HG03159 (cell line): ENCODE measurements at regions not wholly inside any gene's neighbourhood (a gene's known extent, or its start where the extent isn't known, plus 50 kb on each side); places are given as distances from the start of the nearest gene placed in this dataset.
A peak's percentile ranks its signal among the peaks of the same experiment; 100 is the strongest.

ENCODE experiments used
- ATAC-seq: cut with Tn5 transposase; IDR thresholded peaks from one replicate; pipeline ENCODE4 v1.9.1; 2021; ENCODE audit warnings: mild to moderate bottlenecking, moderate library complexity; ENCODE audit not compliant: unreplicated experiment

DNA sequence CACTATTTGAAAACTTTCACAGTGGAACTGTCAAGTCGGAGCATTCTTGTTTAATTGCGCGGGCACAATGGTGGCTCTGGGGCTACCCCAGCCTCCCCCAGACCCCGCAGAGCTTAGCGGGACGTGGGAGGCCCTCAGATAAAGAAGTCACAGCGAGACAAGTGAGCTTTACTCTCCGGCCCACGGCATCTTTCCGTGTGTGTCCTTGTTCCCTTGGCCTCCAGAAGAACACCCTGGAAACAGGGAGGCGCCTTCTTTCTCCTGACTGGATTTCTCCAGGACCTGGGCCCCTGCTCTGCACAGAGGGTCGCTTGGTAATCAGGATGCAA is 382.8 kb downstream of the RRAGC start:
- ATAC-seq, result no peak

DNA sequence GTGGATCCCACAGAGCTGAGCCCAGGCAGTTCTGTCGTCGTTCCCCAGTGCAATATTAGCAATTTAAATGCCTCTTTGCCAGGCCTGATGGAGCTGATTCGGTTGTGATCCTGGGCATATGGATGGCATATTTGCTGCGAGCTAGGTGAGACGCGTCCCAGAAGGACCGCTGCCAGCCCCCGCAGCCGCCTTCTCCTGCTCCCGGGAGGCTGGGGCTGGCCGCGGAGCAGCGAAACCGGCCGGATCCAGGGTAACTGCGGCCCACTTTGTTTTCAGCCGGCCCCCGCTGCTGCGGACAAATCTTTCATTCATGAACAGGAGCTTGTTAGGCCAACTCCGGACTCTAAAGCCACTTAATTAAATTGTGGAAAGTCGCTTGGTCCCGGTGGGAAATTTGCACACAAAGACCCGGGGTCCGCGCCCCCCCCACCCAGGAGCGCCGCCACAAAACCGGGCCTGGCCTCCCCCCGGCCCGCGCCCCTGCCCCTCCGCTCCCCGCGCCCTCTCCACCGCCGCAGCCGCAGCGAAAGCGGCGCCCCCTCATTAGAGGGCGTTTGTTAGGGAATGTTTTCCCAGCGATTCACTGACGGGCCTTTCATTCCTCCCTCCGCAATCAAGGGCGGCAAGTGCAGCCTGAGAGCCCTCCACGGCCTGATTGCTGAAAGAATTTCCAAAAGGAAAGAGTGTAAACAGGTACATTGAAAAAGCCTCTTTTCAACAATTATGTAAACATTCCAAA is 383.3 kb downstream of the RRAGC start:
- no peak for ATAC-seq

DNA sequence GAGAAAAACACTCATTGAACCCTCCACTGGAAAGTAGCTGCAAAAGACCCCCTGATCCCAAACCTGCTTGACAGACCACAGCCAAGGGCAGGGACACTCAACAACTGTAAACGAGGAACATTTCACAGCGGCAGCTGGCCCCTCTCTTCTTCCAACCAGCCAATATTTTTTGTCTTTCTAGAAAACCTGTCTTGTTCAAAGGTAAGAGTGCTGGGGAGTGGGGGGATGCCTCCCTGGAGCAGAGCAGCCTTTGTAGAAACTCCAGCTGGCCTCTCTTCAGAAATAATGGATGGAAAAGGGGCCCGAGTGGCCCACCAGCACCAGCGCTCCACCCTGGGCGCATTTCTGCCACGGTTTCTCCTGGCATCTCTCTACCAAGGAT is 384.0 kb downstream of the RRAGC start:
- peak; percentile 8 for ATAC-seq

DNA sequence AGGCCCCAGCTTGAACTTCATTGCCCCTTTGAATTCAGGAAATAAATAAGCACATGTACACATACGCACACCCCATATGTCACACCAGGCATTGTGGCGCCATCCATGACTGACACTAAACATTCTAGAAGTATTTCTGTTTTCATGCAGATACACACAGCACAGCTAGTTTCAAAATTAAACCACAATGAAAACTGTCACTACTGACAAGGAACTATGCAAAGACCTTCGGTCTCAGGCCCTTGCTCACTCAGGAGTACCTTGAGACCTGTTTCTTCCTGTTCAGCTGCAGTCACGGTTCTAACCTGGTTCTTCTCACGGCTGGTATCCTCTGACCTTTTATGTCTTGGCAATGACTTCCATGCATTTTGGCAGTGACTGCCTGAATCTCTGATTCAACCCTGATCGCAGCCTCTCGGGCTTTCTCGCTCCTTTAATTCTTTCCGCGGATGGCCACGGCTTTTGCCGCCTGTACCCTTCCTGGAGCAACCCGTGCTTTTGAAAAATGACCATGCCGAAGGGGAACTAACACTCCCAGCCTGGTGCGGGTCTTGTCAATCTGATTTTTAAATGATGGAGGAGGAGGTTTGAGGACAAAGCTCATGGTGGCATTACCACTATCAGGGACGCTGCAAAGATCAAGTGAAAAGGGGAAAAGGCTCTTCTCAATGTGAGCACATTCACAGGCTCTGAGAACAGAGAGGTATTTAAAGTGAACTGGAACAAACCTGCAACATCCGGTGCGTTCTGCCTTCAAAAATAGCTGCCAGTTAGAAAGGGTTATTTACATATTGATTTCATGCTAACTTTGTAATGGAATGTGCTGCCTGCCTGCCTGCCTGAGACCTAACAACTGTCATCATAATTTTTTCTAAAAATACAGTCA is 384.6 kb downstream of the RRAGC start:
- ATAC-seq, result peak; percentile 85

DNA sequence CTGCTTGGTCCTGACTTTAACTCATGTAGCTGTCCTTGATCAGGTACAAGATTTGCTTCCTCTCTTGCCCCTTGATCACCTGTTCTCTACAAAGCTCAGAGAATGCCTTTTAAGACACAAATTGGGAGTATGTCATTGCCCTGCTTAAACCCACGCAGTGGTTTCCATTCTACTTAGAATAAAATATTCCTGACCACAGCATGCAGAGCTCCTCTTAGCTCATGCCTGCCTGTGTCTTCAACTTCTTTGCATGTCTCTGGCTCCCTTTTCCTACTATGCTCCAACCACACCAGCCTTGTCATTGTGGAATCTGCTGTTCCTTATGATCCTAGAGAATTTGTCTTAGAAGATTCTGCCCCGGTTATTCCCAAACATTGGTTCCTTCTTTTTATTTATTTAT is 393.1 kb downstream of the RRAGC start:
- ATAC-seq, result no peak

DNA sequence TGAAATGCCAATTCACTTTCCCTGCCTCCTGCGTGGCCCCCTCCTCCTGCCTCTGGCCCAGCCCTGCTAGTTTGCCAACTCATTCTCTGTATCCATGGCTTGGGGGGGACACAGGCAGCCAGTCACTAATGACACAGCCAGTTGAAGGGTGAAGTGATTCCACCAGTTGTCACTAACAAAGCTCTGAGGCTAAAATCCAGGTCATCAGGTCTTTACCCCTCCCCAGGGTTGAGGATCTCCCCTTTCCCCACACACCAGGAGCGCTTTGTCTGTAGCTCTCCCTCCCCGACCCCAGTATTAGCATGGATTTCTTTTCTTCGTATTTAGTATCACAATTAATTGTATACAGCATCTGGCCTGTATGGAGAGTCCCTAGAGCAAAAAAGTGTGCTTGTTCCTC is 394.1 kb downstream of the RRAGC start:
- no peak for ATAC-seq

DNA sequence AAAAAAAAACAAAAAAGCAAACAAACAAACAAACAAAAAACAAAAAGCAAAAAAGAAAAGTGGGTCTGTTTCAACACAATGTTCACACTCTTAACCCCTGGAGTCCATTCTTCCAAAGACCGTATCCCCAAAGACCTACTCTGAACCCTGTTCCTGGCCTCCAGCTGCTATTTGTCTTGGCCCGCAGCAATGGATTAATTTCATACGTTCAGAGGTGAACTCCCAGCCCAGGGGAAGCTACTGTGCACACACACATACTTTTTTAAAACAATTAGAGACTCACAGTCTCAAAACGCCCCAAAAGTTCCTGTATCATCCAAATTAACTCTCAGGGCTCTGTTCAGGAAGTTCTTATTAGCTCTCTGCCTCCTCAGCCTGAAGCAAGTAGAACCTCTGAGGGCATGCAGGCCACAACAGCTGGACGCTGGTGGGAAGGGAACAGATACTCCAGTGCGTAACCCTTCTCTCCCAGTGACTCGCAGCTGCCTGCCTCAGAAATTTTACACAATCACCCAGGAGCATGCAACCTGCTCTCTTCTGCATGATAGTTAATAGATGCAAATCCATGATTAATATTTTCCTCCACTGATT is 395.4 kb downstream of the RRAGC start:
- no peak for ATAC-seq

DNA sequence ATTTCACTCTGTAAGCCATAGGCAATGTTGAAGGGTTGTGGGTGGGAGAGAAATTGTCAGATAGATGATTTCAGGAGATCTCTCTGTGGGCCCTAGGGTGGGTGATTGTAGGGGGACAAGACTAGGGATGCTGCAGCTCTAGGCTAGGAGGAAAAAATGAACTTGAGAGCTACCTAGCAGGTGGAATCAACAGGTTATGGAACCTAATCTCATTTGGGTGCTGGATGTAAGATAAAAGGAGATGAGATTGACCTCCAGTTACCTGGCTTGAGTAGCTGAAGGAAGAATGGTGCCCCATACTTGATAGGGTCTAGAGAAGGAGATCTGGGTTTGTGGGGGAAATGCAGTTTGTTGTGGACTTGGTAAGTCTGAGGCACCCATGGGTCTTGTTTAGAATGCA is 396.5 kb downstream of the RRAGC start:
- ATAC-seq, result no peak

DNA sequence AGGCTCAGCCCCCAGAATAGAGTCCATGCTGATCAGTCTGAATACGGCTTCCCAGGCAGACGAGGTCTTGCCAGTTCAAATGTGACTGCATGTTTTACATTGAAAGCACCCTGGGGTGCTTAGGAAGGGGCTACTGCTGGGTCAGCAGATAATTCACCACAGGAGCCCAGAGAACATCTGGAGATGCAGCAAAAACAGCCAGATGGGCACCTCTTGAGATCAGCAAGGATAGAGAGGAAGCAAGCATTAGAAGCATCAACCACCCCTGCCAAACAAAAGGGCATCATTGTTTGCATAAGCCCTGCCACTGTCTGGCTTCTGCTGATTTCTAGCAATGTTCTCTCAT is 403.1 kb downstream of the RRAGC start:
- ATAC-seq, result no peak

DNA sequence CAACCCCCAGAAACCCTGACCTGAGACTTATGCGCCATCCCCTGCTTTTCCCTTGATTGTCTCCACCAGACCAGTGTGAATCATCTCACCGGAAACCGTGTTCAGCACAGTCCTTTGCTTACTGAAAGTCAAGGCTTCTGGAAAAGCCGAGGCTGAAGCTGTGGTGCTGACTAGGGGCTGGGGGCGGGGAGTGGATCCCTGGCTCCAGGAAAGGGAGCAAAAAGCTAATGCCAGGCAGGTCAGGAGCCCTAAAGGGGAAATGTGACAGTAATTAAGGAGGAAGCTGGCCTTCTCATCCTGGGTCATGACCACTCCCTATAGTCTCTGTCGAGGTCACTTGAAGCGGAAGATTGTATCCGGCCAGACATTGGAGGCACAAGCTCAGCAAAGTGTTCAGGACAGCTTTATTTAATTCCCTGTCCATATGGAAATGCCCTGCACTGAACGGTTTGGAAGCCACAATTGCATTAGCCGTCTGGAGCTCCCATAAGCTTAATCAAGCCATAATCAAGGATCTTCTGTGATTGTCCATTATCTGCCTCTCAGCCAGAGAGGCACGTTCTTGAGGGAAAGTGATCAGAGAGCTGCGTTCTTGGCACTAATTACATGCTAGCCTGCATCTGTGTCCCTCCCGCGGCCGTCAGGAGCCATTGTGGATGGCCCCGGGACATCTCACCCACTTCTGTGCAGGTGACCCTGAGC is 403.6 kb downstream of the RRAGC start:
- no peak for ATAC-seq

DNA sequence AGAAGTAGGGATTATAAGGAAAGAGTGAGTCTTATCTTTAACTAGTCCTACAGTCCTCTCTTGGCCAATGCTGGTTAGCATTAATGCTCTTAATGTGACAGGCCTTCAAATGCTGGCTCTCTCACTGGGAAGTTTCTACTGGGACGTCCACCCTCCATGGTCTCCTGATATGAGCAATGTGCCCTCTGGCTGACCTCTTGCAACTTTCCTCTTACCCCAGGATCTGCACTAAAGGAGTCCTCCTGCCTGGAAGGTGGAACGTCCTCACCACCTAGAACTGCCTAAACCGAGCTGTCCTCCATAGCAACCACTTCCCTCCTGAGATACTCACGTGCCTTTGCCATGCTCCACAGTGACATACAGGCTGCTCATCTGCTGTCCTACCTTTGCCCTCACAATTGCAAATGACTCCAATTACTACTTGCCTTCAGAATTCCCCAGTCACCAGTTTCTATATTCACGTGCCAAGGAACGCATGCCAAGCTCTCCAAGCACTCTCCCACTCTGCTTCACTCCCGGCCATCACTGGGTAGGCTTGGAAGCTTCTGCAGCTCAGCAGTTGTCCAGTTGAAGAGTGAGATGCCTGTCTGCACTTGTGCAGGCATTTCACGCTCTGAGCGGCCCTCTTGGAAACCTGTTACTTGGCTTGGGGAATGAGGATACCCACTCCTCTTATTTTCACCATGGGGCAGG is 404.7 kb downstream of the RRAGC start:
- no peak for ATAC-seq

DNA sequence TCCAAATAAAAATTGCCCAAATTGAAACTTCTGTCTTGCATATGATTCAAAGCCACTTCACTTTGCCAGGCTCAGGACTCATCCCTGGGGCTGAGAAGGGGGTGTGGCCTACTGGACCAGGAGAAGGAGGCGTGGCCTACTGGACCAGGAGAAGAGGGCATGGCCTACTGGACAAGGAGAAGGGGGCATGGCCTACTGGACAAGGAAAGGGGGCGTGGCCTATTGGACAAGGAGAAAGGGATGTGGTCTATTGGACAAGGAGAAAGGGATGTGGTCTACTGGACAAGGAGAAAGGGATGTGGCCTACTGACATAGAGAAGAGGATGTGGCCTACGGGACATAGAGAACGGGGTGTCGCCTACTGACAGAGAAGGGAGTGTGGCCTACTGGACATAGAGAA is 405.3 kb downstream of the RRAGC start:
- ATAC-seq, result no peak

DNA sequence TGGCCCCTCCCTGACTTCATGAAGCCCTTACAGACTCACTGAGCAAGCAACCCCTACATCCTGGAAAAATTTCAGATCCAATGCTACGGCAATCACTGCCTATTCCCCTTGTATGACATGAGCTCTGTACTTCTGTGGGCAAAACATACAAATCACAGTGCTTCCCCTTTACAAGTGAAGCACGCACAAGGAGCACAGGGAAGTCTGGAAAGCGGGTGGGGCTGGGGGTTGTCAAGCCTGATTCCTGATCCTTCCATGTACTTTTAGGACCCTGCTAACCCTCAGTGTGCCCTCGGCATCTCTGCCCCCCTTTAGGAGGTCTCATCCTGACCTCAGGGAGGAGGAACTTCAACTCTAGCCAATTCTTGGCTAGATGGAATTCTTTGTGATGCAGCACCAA is 405.7 kb upstream of the POU3F1 start:
- no peak for ATAC-seq

DNA sequence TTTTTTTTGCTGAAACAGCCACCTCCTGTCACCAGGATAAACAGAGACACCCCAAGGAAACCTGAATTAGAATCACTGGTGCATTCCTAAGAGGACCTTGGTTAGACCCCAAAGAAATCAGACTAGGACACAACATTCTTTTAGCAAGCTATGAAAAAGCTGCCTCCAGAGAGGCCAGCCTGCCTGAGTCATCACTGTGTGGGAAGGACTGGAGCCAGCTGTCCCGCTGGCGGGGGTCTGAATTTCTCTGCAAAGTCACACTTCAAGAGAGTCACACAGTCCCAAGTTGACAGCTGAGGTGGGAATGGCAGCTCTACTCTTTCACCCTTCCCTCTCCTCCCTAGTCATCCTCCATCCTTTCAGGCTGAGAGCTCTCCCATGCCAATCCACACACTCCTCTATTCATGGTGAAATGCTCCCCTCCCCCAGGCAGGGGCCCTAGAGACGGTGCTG is 405.0 kb upstream of the POU3F1 start:
- ATAC-seq, result no peak

DNA sequence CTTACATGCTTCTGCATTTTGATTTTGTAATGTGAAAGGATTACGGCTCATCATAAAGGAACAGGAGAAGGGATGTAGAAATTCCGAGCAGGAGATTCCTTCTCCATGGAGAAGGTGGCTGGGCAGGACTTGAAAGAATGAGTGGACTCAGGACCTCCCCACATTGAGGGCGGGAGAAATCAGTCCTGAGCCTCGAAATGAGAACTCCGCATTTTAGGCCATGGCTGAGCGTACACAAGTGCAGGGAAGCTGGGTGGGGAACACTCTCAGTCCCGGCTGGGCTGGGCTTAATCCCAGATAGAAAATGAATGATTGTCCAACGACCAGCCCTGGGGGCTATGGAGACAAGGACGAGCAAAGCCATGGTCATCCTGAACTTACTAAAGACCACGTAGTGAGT is 402.3 kb upstream of the POU3F1 start:
- no peak for ATAC-seq

DNA sequence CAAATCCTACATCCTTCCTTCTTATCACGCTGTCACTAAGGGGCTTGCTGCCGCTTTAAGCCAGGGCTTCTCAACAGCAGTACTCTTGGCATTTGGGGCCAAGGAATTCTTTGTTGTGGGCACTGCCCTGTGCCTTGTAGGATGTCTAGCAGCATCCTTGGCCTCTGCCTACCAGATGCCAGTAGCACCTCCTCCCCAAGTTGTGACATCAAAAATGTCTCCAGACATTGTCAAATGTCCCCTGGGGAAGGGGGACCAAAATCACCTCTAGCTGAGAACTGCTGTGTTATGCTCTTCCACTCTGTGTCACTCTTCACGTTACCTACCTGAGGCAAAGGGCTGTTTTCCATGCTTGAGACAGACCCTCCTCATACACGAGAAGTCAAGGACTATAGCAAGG is 400.3 kb upstream of the POU3F1 start:
- ATAC-seq, result no peak

DNA sequence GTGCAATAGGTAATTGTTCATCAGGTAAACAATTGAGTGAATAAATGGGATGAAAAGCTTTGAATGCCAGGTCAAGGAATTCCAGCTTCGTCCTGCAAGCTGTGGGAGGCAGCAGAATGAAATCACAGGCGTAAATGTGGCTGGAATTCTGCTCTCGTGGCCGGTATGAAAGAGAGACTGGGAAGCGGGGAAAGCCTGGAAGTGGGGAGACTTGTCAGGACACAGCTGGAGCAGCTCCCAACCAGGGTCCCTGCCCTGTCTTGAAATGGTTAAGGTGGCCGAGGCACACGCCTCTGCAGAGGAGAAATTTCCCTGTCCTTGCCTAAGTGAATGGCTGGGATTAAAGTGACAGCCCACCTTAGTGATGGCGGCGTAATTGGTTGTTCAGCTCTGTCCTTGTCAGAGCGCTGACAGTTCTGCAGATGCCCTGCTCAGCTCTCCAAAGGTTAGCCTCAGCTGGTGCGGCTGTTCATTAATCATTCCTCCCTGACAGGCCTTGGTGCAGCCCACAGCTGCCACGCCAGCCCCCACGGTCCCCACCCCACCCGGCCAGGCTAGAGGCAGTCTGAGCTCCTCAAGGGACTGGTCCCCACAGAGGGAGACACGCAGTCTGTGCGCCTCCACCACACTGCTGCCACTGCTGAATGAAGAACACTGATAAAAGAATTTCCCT is 398.3 kb upstream of the POU3F1 start:
- ATAC-seq, result no peak

DNA sequence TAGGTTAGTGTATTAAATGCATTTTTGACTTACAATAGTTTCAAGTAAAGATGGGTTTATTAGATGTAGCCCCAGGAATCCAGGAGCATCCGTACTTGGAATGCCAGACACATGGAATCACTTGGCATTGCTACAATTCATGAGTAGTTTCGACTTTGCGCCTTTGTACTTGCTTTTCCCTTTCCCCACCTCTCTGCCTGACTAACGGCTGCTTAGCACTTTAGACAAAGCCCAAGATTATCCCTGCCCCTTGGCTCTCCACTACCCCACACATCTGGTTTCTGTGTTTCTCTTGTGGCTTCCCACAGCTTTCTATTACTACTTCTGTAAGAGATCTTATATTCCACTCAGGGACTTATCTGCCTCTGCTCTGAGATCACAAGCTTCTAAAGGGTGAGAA is 397.7 kb upstream of the POU3F1 start:
- ATAC-seq, result no peak

DNA sequence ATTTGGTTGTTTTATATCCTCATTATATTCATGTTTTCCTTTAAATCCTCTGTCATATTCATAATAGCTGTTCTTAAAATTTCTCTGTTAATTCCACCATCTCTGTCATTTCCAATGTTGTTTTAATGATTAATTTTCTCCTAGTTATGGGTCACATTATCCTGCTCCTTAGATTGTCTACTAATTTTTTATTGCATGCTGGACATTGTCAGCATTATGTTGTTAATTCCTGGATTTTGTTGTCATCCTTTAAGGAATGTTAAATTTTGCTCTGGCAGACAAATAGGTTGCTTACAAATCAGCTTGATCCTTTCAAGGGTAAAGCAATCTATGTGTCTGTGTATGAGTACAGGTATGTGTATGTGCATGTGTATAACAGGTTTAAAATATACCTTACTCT is 393.8 kb upstream of the POU3F1 start:
- ATAC-seq, result no peak

DNA sequence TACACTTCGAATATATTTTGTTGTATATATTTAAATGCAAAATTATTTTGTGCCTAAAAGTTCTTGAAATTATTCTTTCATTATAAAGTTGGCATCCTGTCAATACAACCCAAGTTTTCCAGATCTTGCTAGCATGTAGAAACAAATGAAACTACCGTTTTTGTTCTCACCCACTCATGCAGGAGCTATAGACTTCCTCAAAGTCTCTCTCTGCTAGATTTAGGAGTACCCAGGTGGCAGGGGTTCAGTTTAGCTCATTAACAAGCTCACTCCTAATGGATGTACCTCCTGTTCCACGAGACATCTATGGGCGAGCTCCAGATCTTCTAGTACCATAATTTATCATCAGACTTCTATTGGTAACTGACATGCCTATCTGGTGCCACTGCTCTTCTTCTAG is 390.2 kb upstream of the POU3F1 start:
- ATAC-seq, result no peak
